ENCODE measurements at regions not wholly inside any gene's neighbourhood (a gene's known extent, or its start where the extent isn't known, plus 50 kb on each side); places are given as distances from the start of the nearest gene placed in this dataset.

DNA sequence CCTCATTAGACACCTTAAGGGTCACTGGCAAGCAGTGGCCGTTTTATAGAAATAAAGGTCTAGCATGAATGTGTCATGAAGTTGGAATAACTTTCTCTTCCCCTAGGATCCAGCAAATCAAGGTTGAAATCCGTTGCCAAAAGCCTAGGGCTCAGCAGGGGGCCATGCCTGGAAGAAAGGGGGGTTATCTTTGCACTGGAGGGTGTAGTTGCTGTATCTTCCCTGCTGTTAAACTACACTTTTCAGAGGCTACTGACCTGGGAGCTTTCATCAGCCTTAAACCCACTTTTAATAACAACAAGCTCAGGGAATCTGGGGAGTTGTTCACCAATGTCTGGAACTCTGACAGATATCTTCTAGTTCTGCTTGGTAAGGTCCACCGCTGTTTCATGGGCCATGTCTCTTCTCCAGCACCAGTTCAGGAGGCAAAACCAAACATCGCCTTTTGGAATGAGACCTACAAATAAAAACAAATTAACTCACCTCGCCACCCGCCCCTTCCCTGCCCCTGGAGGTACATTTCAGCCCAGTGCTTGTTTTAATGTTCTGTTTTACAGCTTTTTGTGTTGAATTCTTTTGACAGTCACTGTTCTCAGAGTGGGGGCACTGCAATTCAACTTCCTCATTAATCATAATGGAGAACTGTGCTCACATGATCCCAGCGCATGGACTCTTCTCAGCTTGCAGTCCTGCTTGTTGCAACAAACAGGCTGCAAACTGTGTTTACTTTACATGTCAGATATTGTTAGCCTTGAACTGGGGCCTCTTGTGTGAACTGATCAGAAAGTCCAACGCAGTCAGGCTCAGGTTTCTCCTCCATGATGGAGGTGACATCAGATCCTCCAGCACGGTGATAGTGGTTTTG, 508.7 kb downstream of the KCNJ2 start:
- no peak for DNase-seq (ENCODE audit: low read depth)
- H3K4me3 ChIP-seq (ENCODE audit: low read depth, low read length), result no peak overlapping the region
- TF ChIP-seq, protein P1, sequence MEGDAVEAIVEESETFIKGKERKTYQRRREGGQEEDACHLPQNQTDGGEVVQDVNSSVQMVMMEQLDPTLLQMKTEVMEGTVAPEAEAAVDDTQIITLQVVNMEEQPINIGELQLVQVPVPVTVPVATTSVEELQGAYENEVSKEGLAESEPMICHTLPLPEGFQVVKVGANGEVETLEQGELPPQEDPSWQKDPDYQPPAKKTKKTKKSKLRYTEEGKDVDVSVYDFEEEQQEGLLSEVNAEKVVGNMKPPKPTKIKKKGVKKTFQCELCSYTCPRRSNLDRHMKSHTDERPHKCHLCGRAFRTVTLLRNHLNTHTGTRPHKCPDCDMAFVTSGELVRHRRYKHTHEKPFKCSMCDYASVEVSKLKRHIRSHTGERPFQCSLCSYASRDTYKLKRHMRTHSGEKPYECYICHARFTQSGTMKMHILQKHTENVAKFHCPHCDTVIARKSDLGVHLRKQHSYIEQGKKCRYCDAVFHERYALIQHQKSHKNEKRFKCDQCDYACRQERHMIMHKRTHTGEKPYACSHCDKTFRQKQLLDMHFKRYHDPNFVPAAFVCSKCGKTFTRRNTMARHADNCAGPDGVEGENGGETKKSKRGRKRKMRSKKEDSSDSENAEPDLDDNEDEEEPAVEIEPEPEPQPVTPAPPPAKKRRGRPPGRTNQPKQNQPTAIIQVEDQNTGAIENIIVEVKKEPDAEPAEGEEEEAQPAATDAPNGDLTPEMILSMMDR (IDR thresholded peaks at IDR 0.05; ENCODE audit: control insufficient read depth, extremely low read depth, insufficient read depth), result no peak

GRCh38 chr17:70678889-70679288, 509.6 kb downstream of the KCNJ2 start:
- TF ChIP-seq, protein P1 (IDR thresholded peaks at IDR 0.05; ENCODE audit: control insufficient read depth, extremely low read depth, insufficient read depth), result no peak
- no peak for DNase-seq (ENCODE audit: low read depth)
- H3K4me3 ChIP-seq (ENCODE audit: low read depth, low read length), result no peak overlapping the region

- H3K4me3 ChIP-seq (ENCODE audit: low read depth, low read length), result no peak overlapping the region
- no peak for DNase-seq (ENCODE audit: low read depth)
- TF ChIP-seq, protein P1 (IDR thresholded peaks at IDR 0.05; ENCODE audit: control insufficient read depth, extremely low read depth, insufficient read depth), result no peak
Observed at GRCh38 chr17:70683936-70684335, 514.6 kb downstream of the KCNJ2 start.

DNA sequence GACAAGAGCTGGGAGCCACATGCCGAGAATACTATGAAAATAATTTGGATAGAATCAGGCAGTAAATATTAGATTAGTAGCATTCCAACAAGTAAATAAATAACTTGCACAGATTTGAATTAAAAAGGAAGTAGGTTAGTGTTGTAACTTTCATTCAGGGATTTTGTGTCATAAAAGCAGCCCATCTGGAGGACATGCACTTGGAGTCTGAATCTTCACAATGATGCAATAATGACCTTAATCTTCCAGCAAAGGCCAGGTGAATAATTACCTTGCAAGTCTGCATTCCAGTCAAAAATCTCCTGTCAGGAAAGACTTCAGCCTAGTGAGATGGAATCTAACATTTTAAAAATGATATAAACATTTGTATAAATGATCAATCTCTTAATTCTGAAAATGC, 518.1 kb downstream of the KCNJ2 start:
- DNase-seq (ENCODE audit: low read depth), result peak; percentile 15
- no peak overlapping the region for H3K4me3 ChIP-seq (ENCODE audit: low read depth, low read length)
- TF ChIP-seq, protein P1 (IDR thresholded peaks at IDR 0.05; ENCODE audit: control insufficient read depth, extremely low read depth, insufficient read depth), result no peak

DNA sequence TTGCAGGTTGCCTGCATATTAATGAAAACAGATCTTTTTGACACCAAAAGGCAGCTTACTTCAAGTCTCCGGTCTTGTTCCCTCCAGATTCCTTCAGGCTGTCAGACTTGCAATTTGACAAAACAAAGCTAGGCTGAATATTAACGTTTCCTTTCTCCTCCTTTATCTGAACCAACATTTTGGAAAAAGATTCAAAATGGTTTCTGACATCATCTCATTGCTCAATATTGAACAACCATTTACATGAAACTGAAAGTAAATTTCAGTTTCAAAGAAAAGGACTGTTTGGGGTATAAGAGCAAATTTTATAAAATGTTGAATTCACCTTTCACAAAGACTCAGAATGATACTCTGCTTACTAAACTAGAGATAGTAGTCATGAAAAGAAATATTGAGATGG, 521.8 kb downstream of the KCNJ2 start:
- TF ChIP-seq, protein P1 (IDR thresholded peaks at IDR 0.05; ENCODE audit: control insufficient read depth, extremely low read depth, insufficient read depth), result no peak
- DNase-seq (ENCODE audit: low read depth), result no peak
- no peak overlapping the region for H3K4me3 ChIP-seq (ENCODE audit: low read depth, low read length)

- no peak for DNase-seq (ENCODE audit: low read depth)
- TF ChIP-seq, protein P1 (IDR thresholded peaks at IDR 0.05; ENCODE audit: control insufficient read depth, extremely low read depth, insufficient read depth), result no peak
- H3K4me3 ChIP-seq (ENCODE audit: low read depth, low read length), result no peak overlapping the region
Observed at GRCh38 chr17:70699408-70699807, 530.1 kb downstream of the KCNJ2 start.

All from LNCaP clone FGC (cell line).